HG03175 (cell line): ENCODE measurements at regions not wholly inside any gene's neighbourhood (a gene's known extent, or its start where the extent isn't known, plus 50 kb on each side); places are given as distances from the start of the nearest gene placed in this dataset.
"Not testable (repeated sequence)": the region's sequence is repeated elsewhere in the genome, so short reads cannot be mapped to it uniquely, and the experiment has no call there.

Source experiments
- ATAC-seq: cut with Tn5 transposase; IDR thresholded peaks from one replicate; pipeline ENCODE4 v1.9.1; 2021; ENCODE audit warnings: mild to moderate bottlenecking, moderate library complexity; ENCODE audit not compliant: unreplicated experiment

DNA sequence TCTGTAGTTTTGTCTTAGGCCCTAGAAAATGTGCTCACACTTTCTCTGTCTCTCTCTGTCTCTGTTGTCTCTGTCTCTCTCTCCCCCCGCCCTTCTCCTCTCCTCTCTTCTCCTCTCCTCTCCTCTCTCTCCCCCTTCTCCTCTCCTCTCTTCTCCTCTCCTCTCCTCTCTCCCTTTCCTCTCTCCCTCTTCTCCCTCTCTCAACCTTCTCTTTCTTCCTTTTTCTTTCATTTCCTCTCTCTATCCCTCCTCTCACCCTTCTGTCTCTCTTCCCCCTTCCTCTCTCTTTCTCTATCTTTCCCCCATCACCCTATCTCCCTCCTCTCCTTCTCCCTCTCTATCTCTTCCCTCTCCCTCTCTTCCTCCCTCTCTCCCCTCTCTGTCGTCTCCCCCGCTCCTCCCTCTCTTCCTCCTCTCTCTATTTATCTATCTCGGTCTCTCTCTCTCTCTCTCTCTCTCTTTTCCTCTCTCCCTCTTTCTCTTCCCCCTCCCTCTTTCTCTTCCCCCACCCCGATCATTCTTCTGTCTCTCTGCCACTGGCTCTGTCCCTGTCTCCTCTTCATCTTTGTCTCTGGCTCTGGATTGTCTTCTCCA is 107.2 kb upstream of the C16orf82 start:
- no peak for ATAC-seq

DNA sequence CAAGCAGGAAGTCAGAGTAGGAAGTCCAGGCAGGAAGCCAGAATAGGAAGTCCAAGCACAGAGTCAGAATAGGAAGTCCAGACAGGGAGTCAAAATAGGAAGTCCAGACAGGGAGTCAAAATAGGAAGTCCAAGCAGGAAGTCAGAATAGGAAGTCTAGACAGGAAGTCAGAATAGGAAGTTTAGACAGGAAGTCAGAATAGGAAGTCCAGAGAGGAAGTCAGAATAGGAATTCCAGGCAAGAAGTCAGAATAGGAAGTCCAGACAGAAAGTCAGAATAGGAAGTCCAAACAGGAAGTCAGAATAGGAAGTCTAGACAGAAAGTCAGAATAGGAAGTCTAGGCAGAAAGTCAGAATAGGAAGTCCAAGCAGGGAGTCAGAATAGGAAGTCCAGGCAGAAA is 105.3 kb upstream of the C16orf82 start:
- no peak for ATAC-seq

DNA sequence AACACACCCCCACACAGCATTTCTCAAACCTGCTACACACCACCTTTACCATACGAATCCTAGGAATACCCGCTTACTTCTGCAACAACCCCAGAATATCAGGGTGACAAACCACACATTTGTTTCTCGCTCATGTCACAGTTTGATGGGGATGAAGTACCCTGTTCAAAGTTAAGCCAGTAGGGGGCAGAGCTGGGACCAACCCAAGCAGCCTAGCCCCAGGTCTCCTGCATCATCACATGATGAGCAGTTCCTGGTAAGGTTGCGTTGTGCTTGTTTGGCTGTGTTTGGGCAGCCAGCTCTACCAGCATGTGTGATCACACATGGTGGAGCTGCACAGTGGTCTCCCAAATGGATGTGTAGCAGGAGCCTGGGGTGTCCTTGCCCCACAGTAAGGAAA is 103.6 kb upstream of the C16orf82 start:
- no peak for ATAC-seq

DNA sequence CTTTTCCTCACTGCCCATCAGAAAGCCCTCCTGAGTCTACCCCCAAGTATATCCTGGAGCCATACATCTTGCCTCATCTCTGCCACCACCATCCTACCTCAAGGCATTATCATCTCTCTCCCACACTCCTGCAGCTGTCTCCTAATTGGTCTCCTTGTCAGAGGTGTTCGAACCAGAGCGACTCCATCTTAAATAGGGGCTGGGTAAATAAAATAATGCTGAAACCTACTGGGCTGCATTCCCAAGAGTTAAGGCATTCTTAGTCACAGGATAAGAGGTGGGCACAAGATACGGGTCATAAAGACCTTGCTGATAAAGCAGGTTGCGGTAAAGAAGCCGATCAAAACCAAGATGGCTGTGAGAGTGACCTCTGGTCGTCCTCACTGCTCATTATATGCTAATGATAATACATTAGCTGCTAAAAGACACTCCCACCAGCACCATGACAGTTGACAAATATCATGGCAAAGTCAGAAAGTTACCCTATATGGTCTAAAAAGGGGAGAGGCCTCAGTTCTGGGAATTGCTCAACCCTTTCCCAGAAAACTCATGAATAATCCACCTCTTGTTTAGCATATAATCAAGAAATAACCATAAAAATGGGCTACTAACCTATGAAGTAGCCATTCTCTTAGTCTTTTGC is 97.0 kb upstream of the C16orf82 start:
- no peak for ATAC-seq

DNA sequence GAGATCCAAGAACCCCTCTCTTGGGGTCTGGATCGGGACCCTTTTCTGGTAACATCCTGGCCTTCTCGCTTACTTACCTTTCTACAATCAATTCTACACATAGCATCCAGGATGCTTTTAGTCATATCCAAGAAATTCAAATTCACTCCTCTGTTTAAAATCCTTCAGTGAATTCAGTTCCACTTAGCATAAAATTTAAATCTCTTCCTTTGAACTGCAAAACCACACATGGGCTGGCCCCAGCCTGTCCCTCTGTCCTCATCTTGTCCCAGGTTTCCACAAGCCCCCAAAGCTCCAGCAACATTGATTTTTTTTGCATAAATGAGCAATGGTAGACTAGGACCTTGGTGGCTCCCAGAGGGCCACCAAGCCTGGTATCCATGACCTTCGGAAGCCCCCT is 96.4 kb upstream of the C16orf82 start:
- ATAC-seq: no peak

DNA sequence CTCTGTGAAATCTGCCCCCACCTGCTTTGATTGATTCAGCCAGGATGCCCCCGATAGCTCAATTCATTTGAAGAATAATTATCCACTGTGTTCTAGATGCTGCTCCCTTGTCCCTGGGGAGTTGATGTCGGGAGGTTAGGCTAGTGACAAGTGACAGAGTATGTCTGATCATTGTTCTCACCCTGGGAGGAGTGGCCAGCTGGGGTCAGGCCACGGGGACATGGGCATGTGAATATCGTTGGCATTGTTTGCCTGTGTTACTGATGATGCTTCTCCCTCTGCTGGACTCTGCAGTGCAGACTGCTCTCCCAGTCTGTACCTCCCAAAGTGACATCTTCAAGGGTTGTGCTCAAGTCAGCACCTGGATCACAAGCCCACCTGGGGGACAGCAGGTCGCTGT is 89.9 kb upstream of the C16orf82 start:
- ATAC-seq: no peak

DNA sequence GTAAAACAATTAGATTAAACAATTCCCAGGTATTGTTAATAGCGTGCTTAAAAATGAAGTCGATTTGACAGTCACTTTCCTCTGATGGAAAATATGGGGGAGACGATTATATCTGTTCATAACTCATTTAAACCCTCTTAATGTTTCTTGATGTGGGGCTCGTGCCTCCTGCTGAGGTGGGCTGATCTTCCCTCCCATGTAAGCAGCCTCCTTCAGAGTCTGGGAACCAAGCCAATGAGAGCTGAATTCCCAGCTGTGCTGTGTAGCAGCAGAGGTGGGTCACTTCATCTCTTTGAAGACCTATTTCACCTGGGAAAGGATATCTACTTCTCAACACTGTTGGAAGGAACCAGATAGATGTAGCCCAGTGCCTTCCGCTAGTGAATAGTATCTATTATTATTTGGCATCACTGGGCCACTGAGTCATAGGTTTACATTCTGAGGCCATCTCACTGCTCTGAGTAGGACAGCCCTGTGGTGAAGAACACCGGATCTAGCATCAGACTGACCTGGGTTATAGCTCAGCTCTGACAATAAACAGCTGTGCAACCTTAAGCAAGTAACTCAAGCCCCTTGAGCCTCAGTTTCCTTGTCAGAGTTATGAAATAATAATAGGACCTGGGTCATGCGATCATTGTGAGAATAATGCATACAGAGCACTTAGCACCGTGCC is 85.3 kb upstream of the C16orf82 start:
- ATAC-seq: no peak

DNA sequence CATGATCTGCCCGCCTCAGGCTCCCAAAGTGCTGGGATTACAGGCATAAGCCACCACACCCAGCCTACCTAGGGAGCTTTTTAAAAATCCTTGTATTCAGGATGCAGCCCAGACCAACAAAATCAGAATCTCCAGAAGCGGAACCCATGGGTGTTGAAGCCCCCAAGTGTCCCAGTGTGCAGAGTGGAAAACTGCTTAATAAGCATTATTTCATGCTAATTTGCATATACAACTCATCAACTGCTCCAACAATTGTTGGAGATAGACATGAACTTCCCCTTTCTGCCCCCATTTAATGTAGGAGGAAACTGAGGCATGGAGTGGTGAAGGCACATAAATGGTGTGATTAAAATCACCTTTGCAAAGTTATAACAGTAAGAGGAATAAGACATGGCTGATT is 84.3 kb upstream of the C16orf82 start:
- ATAC-seq: no peak

DNA sequence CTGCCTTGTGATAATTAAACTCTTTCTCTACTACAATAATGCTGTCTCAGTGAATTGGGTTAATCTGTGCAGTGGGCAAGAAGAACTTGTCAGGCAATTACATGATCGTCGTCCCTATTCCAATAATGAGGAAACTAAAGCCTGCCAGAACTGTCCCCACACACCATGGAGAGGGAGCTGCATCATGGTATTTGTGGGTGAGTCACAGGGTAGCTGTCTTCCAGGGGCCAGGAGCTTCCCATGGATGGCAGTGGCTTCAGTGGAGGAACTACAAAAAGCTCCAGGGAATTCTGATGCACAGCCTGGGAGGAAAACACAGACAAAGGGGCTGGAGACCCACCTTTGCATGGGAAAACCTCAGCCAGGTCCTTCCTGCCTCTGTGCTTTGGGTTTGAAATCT is 83.3 kb upstream of the C16orf82 start:
- ATAC-seq: no peak

DNA sequence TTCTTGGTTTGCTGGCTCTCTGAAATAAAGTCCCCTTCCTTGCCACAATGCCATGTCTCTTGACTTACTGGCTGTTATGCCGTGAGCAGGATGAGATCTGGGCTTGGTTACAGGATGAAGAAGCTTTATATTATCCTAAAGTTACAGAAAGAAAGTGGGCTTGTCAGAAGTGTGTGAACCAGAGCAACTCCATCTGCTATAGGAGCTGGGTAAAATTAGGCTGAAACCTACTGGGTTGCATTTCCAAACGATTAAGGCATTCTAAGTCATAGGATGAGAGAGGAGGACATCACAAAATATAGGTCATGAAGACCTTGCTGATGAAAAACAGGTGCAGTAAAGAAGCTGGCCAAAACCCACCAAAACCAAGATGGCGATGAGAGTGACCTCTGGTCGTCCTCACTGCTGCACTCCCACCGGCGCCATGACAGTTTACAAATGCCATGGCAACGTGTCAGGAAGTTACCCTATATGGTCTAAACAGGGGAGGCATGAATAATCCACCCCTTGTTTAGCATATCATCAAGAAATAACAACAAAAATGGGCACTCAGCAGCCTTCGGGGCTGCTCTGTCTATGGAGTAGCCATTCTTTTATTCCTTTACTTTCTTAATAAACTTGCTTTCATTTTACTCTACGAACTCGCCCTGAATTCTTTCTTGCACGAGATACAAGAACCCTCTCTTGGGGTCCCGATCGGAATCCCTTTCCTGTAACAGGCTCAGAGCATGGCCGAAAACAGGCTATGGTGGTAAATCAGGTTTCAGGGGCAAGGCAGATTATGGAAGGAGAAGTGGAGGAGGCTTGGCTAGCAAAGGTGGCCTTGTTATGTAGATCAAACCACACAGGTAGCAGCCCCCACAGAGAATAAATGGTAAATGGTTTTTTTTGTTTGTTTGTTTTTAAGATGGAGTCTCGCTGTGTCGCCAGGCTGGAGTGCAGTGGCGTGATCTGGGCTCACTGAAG is 81.3 kb upstream of the C16orf82 start:
- no peak for ATAC-seq

DNA sequence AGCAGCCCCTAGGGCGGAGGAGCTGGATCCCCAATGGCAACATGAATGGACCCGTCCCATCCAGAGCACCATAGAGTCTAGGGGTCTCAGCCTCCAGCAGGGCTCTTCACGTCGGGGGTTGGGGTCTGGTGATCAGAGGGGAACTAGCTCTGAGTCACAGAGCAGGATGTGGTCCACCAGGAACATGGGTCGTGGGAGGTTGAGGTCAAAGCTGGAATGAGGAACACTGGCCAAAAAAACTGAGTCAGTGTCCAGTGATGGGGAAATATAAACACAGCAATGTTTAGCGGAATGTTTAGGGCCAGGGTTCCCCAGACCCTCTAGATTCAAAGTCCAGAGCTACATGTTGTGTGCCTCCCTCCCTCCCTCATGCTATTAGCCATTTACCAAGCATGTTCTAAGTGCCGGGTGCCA is 79.1 kb upstream of the C16orf82 start:
- ATAC-seq: no peak

DNA sequence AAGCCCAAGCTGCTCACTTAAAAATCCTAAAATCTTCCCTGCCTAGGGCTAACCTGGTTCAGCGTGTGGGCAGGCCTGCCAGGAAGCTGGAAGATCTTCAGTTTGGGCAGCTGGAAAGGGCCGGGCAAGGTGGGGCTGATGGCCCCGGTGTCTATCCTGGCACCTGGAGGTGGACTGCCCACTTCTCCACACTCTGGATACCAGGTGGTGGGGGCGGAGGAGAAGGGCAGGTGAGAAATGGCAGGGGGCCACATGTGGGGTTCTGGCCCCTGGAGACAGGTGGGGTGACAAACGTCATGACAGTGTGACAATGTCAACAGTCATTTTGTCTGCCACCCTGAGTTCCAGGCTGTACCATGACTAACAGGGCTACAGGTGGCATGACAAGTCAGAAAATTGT is 78.5 kb upstream of the C16orf82 start:
- ATAC-seq: no peak

DNA sequence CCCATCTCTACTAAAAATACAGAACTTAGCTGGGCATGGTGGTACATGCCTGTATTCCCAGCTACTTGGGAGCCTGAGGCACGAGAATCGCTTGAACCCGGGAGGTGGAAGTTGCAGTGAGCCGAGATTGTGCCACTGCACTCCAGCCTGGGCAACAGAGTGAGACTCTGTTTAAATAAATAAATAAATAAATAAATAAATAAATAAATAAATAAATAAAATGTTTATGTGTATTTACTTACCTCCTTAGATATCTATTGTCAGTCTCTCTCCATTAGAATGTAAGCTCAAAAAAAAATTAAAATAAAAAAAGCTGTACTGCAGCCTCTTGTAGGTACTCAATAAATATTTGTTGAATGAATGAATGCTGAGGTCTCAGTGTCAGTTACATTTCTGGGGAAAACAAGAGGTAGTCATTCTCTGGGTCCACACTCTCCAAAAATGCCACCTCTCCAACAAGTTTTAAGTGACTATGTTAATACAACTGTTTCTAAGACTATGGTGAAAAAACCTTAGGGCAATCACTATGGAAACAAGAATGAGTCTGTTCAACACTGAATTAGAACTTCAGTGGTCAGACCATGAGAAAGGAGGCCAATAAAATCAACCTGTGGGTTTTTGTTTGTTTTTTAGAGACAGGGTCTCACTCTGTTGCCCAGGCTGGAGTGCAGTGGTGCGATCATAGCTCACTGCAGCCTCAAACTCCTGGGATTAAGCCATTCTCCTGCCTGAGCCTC is 76.2 kb upstream of the C16orf82 start:
- not testable (repeated sequence) for ATAC-seq

DNA sequence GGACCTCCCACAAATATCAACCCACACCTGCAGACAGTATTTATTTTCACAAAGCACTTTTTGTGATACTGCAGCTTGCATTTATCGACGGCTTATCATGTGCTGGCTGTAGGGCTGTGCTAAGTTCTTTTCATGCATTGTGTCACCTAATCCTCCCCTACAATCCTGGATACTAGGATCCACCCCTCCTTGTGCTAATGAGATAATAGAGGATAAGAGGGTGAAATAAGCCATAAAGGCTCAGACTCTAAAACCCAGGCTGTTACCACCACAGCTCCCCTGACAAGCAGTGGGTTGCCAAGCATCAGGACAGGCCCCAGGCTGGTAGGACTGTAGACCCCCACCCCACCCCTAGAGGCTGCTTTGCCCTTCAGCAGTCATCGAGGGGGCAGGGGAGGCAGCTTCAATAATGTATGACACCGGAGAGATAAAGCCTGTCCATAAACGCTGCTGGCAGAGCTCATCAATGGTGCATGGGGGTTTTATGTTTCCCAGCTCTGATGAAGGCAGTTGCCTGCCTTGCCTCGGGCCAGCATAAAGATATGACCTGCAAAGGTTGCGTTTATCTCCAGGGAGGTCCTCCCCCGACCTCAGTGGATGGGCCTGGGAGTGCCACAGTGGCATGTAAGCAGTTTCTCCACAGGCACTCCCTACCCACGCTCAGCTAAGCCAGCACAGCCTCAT is 73.9 kb upstream of the C16orf82 start:
- ATAC-seq: no peak

DNA sequence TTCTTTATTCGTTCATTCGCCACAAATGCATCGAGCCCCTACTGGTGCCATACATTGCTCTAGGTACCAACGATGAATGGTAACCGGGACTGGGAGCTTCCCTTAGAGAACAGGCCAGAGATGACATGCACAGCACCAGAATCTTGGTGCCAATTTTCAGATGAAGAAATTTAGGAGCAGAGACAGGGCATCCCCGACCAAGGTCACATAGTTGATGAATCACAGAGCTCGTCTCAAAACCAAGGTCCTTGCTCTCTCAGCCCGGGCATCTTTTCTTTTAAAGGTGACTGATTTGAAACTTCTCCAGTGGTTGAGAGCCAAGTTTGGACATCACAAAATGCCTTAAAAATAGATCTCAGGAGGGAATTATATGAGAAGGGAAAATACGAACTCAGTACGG is 73.2 kb upstream of the C16orf82 start:
- no peak for ATAC-seq

DNA sequence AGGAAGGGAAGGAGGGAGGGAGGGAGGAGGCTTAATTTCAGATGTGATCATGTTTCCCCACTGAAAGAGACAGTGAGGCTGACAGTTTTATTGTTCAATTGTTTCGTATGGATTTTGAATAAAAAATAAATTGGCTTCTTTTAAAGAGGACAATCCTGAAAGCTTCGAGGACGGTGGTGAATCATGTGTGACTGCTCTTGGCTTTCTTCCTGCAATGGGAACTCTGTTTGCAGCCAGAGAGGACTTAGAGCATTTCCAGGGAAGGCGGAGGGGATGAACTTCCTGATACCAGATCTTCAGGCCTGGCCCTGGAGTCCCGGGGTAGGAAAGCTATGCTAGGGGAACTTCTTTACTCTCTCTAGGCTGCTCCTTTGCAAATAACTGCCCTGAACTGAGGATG is 72.8 kb upstream of the C16orf82 start:
- no peak for ATAC-seq

DNA sequence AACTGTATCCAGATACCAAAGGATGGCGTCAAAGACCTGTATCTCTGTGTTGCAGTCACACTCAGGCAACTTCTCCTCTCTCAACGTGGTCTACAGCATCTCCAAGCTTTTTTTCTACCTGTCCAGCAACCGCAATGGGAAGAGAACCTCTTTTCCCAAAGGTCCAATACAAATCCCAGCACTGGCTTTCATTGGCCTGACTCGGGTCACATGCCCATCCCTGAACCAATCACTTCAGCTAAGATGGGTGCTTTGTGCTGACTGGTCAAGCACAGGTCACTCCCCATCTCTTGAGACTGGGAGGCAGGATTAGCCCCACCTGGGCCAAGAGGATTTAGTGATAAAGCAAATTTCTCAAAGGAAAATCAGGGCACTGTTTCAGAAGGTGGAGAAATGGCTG is 71.2 kb upstream of the C16orf82 start:
- no peak for ATAC-seq

DNA sequence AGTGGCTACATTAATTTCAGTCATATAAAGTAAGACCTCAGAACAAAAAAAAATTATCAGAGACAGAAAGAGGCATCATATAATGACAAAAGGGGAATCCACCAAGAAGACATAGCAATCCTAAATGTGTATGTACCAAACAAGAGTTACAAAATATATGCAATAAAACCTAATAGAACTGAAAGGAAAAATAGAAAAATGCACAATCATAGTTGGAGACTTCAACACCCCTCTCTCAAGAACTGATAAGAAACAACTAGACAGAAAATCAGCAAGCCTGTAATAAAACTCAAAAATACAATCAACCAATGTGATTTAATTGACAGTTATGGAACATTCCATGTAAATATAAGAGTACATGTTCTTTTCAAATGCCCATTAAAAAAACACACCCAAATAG is 61.3 kb upstream of the C16orf82 start:
- no peak for ATAC-seq
